ENCODE measurements at regions not wholly inside any gene's neighbourhood (a gene's known extent, or its start where the extent isn't known, plus 50 kb on each side); places are given as distances from the start of the nearest gene placed in this dataset.

DNA sequence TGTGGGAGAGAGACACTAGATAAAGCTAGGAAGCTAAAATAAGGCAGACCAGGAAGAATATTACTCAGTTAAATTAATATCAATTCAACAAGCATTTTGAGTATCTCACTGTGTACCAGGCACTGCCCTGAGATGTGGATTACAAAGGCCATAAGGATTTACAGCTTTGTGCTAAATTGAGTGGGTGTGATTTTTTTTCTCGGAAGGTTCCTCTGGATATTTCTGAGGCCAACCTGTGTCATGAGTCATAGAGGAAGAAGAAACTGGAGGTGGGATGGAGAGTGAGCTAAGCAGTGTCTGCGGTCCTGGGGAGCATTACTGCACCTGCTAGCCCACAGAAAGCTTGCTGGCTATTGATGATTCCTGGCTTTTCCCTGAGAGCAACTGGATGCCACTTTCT is 135.2 kb downstream of the RFPL4B start:
- 89% methylated on average over 2 of the region's 2 CpGs for WGBS
- no peak for DNase-seq (ENCODE audit: low spot score)
- TF ChIP-seq YY1 (IDR thresholded peaks at IDR 0.05) = no peak
- no peak for TF ChIP-seq NR2F2 (IDR thresholded peaks at IDR 0.05)
- Histone ChIP-seq H3K4me1 (ENCODE audit: control insufficient read depth in 4 of 4, insufficient read depth in 4 of 4, low read length in 3 of 4) (no peaks in the 10 kb centered on the region), H3K9me3 (ENCODE audit: control insufficient read depth in 4 of 4, low read length in 3 of 4) (no peaks in the 10 kb centered on the region), H3K4me3 (ENCODE audit: low read depth in 1 of 3, low read length in 3 of 3) (no peak overlapping the region), H3K36me3 (ENCODE audit: control insufficient read depth in 4 of 4, insufficient read depth in 3 of 4, low read depth in 1 of 4, low read length in 3 of 4) (no peaks in the 10 kb centered on the region), H3K9ac (ENCODE audit: low read depth in 1 of 2, low read length in 2 of 2) (no peak overlapping the region), H3K27me3 (ENCODE audit: control insufficient read depth in 4 of 4, insufficient read depth in 4 of 4, low read length in 3 of 4) (no peaks in the 10 kb centered on the region), H3K27ac (ENCODE audit: low read depth in 1 of 2, low read length in 2 of 2) (no peak overlapping the region)

DNA sequence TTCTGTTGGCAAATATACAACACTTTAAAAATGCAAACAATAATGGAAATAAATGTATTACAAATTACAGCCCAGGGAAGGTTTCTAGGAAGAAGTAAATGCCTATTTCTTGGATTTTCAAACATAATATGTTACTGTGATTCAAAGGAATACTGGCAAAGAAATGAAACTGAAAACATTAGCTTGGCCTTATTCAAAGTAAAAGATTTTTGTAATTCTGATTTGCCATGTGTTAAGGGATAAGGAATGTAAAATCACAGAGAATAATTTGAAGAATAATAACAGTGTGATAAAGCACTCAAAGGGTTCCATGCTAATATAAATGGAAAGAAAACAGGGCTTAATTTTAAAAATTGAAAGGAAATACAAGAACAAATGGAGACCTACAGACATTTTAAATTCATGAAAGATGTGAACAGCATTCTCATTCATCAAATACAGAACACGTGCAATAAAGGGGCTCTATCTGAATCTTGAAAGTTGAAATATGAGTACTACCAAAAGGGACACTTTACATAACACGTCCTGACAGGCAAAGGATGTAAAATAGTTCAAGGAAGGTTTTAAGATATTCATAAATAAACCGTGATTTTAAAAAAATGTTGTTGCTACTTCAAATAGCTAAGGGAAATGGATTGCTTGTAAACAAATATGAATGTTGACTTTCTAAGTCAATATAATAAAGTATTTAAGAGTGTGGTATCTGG is 138.1 kb downstream of the RFPL4B start:
- Histone ChIP-seq H3K4me3 (ENCODE audit: low read depth in 1 of 3, low read length in 3 of 3) (no peak overlapping the region), H3K9me3 (ENCODE audit: control insufficient read depth in 4 of 4, low read length in 3 of 4) (no peaks in the 10 kb centered on the region), H3K36me3 (ENCODE audit: control insufficient read depth in 4 of 4, insufficient read depth in 3 of 4, low read depth in 1 of 4, low read length in 3 of 4) (no peaks in the 10 kb centered on the region), H3K4me1 (ENCODE audit: control insufficient read depth in 4 of 4, insufficient read depth in 4 of 4, low read length in 3 of 4) (no peaks in the 10 kb centered on the region), H3K9ac (ENCODE audit: low read depth in 1 of 2, low read length in 2 of 2) (no peak overlapping the region), H3K27me3 (ENCODE audit: control insufficient read depth in 4 of 4, insufficient read depth in 4 of 4, low read length in 3 of 4) (no peaks in the 10 kb centered on the region), H3K27ac (ENCODE audit: low read depth in 1 of 2, low read length in 2 of 2) (no peak overlapping the region)
- no peak for DNase-seq (ENCODE audit: low spot score)
- WGBS = 50% methylated on average over 3 of the region's 3 CpGs
- TF ChIP-seq, protein P1, sequence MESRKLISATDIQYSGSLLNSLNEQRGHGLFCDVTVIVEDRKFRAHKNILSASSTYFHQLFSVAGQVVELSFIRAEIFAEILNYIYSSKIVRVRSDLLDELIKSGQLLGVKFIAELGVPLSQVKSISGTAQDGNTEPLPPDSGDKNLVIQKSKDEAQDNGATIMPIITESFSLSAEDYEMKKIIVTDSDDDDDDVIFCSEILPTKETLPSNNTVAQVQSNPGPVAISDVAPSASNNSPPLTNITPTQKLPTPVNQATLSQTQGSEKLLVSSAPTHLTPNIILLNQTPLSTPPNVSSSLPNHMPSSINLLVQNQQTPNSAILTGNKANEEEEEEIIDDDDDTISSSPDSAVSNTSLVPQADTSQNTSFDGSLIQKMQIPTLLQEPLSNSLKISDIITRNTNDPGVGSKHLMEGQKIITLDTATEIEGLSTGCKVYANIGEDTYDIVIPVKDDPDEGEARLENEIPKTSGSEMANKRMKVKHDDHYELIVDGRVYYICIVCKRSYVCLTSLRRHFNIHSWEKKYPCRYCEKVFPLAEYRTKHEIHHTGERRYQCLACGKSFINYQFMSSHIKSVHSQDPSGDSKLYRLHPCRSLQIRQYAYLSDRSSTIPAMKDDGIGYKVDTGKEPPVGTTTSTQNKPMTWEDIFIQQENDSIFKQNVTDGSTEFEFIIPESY (IDR thresholded peaks at IDR 0.05) = no peak
- TF ChIP-seq, protein P2, sequence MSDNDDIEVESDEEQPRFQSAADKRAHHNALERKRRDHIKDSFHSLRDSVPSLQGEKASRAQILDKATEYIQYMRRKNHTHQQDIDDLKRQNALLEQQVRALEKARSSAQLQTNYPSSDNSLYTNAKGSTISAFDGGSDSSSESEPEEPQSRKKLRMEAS (IDR thresholded peaks at IDR 0.05) = no peak
- no peak for TF ChIP-seq JUND (IDR thresholded peaks at IDR 0.05)
- TF ChIP-seq GABPA (IDR thresholded peaks at IDR 0.05 in 1 of 2, conservative IDR thresholded peaks at IDR 0.05 in 1 of 2) = no peak
- no peak for TF ChIP-seq HNF4A (conservative IDR thresholded peaks at IDR 0.05)

DNA sequence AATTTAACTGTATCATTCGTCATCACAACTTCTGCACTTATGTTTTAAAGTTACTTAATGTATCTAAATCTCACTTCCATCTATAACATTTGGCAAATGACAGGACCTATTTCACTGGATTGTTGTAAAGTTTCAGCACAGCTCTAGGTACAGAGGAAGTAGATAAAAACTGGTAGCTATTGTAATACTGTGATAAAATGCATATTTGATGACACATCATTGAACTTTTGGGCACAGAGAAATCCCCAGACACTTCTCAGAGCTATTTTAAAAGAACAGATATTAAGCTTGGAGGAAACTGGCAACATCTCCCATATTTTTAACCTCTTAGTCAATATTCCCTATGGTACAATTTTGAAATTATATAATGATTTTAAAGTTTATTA is 138.7 kb downstream of the RFPL4B start:
- Histone ChIP-seq H3K27ac (ENCODE audit: low read depth in 1 of 2, low read length in 2 of 2) (no peak overlapping the region), H3K27me3 (ENCODE audit: control insufficient read depth in 4 of 4, insufficient read depth in 4 of 4, low read length in 3 of 4) (no peaks in the 10 kb centered on the region), H3K4me1 (ENCODE audit: control insufficient read depth in 4 of 4, insufficient read depth in 4 of 4, low read length in 3 of 4) (no peaks in the 10 kb centered on the region), H3K36me3 (ENCODE audit: control insufficient read depth in 4 of 4, insufficient read depth in 3 of 4, low read depth in 1 of 4, low read length in 3 of 4) (no peaks in the 10 kb centered on the region), H3K9me3 (ENCODE audit: control insufficient read depth in 4 of 4, low read length in 3 of 4) (no peaks in the 10 kb centered on the region), H3K9ac (ENCODE audit: low read depth in 1 of 2, low read length in 2 of 2) (no peak overlapping the region), H3K4me3 (ENCODE audit: low read depth in 1 of 3, low read length in 3 of 3) (no peak overlapping the region)
- TF ChIP-seq TAF1 (conservative IDR thresholded peaks at IDR 0.05) (no peak), GABPA (IDR thresholded peaks at IDR 0.05 in 1 of 2, conservative IDR thresholded peaks at IDR 0.05 in 1 of 2) (no peak), HNF4A (conservative IDR thresholded peaks at IDR 0.05) (no peak)
- TF ChIP-seq, protein P3, sequence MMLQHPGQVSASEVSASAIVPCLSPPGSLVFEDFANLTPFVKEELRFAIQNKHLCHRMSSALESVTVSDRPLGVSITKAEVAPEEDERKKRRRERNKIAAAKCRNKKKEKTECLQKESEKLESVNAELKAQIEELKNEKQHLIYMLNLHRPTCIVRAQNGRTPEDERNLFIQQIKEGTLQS (IDR thresholded peaks at IDR 0.05) = no peak
- DNase-seq (ENCODE audit: low spot score) = no peak
- WGBS = 67% methylated on average over 1 of the region's 1 CpG

DNA sequence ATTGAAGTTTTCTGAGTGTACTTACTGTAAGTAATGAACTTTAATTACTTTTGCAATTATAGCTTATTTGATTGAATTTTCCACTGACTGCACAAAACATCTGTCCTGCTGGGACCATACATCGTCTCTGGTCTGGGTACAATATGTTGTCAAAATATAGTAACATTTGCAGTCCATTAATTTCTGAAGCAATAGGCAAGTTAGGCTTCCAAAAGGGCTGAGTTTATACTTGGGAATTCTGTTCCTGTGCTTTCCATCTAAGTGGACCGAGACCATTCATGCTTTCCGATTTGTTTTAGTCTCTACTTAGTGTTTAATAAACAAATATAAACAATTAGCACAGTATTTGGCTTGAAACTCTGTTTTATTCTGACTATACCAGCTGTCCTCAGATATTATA is 139.3 kb downstream of the RFPL4B start:
- Histone ChIP-seq H3K36me3 (ENCODE audit: control insufficient read depth in 4 of 4, insufficient read depth in 3 of 4, low read depth in 1 of 4, low read length in 3 of 4) (no peaks in the 10 kb centered on the region), H3K27me3 (ENCODE audit: control insufficient read depth in 4 of 4, insufficient read depth in 4 of 4, low read length in 3 of 4) (no peaks in the 10 kb centered on the region), H3K27ac (ENCODE audit: low read depth in 1 of 2, low read length in 2 of 2) (no peak overlapping the region), H3K9ac (ENCODE audit: low read depth in 1 of 2, low read length in 2 of 2) (no peak overlapping the region), H3K4me3 (ENCODE audit: low read depth in 1 of 3, low read length in 3 of 3) (no peak overlapping the region), H3K9me3 (ENCODE audit: control insufficient read depth in 4 of 4, low read length in 3 of 4) (no peaks in the 10 kb centered on the region), H3K4me1 (ENCODE audit: control insufficient read depth in 4 of 4, insufficient read depth in 4 of 4, low read length in 3 of 4) (no peaks in the 10 kb centered on the region)
- no peak for DNase-seq (ENCODE audit: low spot score)
- WGBS = 79% methylated on average over 3 of the region's 3 CpGs
- TF ChIP-seq RAD21 (IDR thresholded peaks at IDR 0.05) (no peak), TAF1 (conservative IDR thresholded peaks at IDR 0.05) (no peak), GABPA (IDR thresholded peaks at IDR 0.05 in 1 of 2, conservative IDR thresholded peaks at IDR 0.05 in 1 of 2) (no peak), FOXA2 (IDR thresholded peaks at IDR 0.05) (no peak), EGR1 (IDR thresholded peaks at IDR 0.05; ENCODE audit: low read depth in 2 of 2) (no peak), NR2F2 (IDR thresholded peaks at IDR 0.05) (no peak), SP1 (IDR thresholded peaks at IDR 0.05) (no peak), HNF4G (IDR thresholded peaks at IDR 0.05) (no peak), RXRA (IDR thresholded peaks at IDR 0.05) (no peak), YY1 (IDR thresholded peaks at IDR 0.05) (no peak)
- TF ChIP-seq, protein P4, sequence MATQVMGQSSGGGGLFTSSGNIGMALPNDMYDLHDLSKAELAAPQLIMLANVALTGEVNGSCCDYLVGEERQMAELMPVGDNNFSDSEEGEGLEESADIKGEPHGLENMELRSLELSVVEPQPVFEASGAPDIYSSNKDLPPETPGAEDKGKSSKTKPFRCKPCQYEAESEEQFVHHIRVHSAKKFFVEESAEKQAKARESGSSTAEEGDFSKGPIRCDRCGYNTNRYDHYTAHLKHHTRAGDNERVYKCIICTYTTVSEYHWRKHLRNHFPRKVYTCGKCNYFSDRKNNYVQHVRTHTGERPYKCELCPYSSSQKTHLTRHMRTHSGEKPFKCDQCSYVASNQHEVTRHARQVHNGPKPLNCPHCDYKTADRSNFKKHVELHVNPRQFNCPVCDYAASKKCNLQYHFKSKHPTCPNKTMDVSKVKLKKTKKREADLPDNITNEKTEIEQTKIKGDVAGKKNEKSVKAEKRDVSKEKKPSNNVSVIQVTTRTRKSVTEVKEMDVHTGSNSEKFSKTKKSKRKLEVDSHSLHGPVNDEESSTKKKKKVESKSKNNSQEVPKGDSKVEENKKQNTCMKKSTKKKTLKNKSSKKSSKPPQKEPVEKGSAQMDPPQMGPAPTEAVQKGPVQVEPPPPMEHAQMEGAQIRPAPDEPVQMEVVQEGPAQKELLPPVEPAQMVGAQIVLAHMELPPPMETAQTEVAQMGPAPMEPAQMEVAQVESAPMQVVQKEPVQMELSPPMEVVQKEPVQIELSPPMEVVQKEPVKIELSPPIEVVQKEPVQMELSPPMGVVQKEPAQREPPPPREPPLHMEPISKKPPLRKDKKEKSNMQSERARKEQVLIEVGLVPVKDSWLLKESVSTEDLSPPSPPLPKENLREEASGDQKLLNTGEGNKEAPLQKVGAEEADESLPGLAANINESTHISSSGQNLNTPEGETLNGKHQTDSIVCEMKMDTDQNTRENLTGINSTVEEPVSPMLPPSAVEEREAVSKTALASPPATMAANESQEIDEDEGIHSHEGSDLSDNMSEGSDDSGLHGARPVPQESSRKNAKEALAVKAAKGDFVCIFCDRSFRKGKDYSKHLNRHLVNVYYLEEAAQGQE (IDR thresholded peaks at IDR 0.05) = no peak
- TF ChIP-seq, protein P3 (IDR thresholded peaks at IDR 0.05) = no peak
- TF ChIP-seq, protein P2 (IDR thresholded peaks at IDR 0.05) = no peak
